GM12878 (cell line): ENCODE measurements at regions not wholly inside any gene's neighbourhood (a gene's known extent, or its start where the extent isn't known, plus 50 kb on each side); places are given as distances from the start of the nearest gene placed in this dataset.

Experiments used
- ATAC-seq: fragments of 200-7000 bp; cut with Tn5 transposase; 3 replicates; pipeline ENCODE4 v1.9.1; 2020; ENCODE audit warnings: mild to moderate bottlenecking, moderate library complexity
- BruUV-seq: library from RNA; stranded (reverse); fragments of 400-500 nt; replicated peaks from 2 replicates; lab custom pipeline; 2021; lab: Mats Ljungman, UMichigan
- CTCF ChIA-PET: fragments of 300-600 bp; sonication (Branson Sonifier 250); formaldehyde crosslinking; extraction: SDS; loops from one replicate; lab custom pipeline; 2021; ENCODE audit warnings: inconsistent platforms; lab: Yijun Ruan, JAX
- POLR2A ChIA-PET: fragments of 350-600 bp; formaldehyde crosslinking; extraction: SDS; loops from one replicate; lab custom pipeline; 2021; ENCODE audit warnings: inconsistent platforms; lab: Charles Lee
- RAD21 ChIA-PET: fragments of 300-600 bp; sonication (Branson Sonifier 250); formaldehyde crosslinking; loops from one replicate; lab custom pipeline; 2023; ENCODE audit warnings: antibody characterized with exemption; ENCODE audit not compliant: unreplicated experiment; lab: Charles Lee
- SMC1A ChIA-PET: fragments of 300-600 bp; sonication (Branson Sonifier 250); formaldehyde crosslinking; loops from one replicate; lab custom pipeline; 2023; ENCODE audit not compliant: unreplicated experiment, uncharacterized antibody; lab: Charles Lee
- DNase-seq: peaks from one replicate; pipeline ENCODE4 v3.0.0-alpha.2; 2011; ENCODE audit warnings: low read depth, low spot score
- FAIRE-seq: peaks from 3 replicates; lab custom pipeline; 2011; peaks lifted over from hg19 to GRCh38; lab: Jason Lieb, UNC
- H2AFZ ChIP-seq: 2 replicates; pipeline ENCODE4 v1.6.0; 2011; ENCODE audit warnings: low read depth, low read length, control low read depth; ENCODE audit not compliant: control insufficient read depth
- H3K27ac ChIP-seq: 2 replicates; pipeline ENCODE4 v1.5.1; 2011; ENCODE audit warnings: control low read depth; ENCODE audit not compliant: control insufficient read depth, insufficient read depth
- H3K27me3 ChIP-seq, 2 experiments: replicated peaks in 1 of 2; 2 replicates each; pipeline versions ENCODE4 v1.6.0 to v1.6.1; 2011; ENCODE audit warnings: low read length in 1 of 2; ENCODE audit not compliant: control insufficient read depth in 2 of 2, insufficient read depth in 2 of 2
- H3K36me3 ChIP-seq, 2 experiments: 2 replicates each; pipeline ENCODE4 v1.5.1; 2011; ENCODE audit warnings: low read length in 1 of 2; ENCODE audit not compliant: control insufficient read depth in 2 of 2, insufficient read depth in 2 of 2
- H3K4me1 ChIP-seq: 2 replicates; pipeline ENCODE4 v1.6.1; 2011; ENCODE audit warnings: mild to moderate bottlenecking, low read length, moderate library complexity, mixed read lengths; ENCODE audit not compliant: control insufficient read depth, insufficient read depth
- H3K4me2 ChIP-seq: 2 replicates; pipeline ENCODE4 v1.6.0; 2011; ENCODE audit warnings: control low read depth; ENCODE audit not compliant: control insufficient read depth, insufficient read depth
- H3K4me3 ChIP-seq: fragments of 200-600 bp; sonication (generic); 2 replicates; pipeline ENCODE4 v1.5.1; 2016
- H3K79me2 ChIP-seq: 2 replicates; pipeline ENCODE4 v1.6.0; 2011; ENCODE audit warnings: low read length; ENCODE audit not compliant: control insufficient read depth, insufficient read depth
- H3K9ac ChIP-seq: 2 replicates; pipeline ENCODE4 v1.8.0; 2011; ENCODE audit warnings: low read length, control low read depth, mixed read lengths; ENCODE audit not compliant: control insufficient read depth, insufficient read depth
- H3K9me3 ChIP-seq: replicated peaks from 3 replicates; pipeline ENCODE4 v1.5.1; 2011; ENCODE audit warnings: mild to moderate bottlenecking, low read length; ENCODE audit not compliant: control insufficient read depth, insufficient read depth
- H4K20me1 ChIP-seq: 2 replicates; pipeline ENCODE4 v1.6.0; 2011; ENCODE audit not compliant: control insufficient read depth, insufficient read depth
- BCLAF1 ChIP-seq: fragments of 450-650 bp; IDR thresholded peaks from 2 replicates; pipeline ENCODE4 v1.6.1; 2017; ENCODE audit warnings: antibody characterized with exemption, mild to moderate bottlenecking, moderate library complexity
- CBX5 ChIP-seq: sonication (generic); IDR thresholded peaks from 2 replicates; pipeline ENCODE4 v1.6.1; 2016; ENCODE audit warnings: low read depth, moderate library complexity, mild to moderate bottlenecking, inconsistent platforms
- NKRF ChIP-seq: fragments of 450-650 bp; conservative IDR thresholded peaks from 2 replicates; pipeline ENCODE4 v1.6.1; 2017; ENCODE audit warnings: mild to moderate bottlenecking, moderate library complexity
- PAX5 ChIP-seq: IDR thresholded peaks from 2 replicates; pipeline ENCODE4 v1.6.1; 2011; ENCODE audit warnings: low read depth, low read length, borderline replicate concordance
- TAF1 ChIP-seq: IDR thresholded peaks from 2 replicates; pipeline ENCODE4 v1.6.1; 2011; ENCODE audit warnings: mild to moderate bottlenecking, low read depth, low read length, borderline replicate concordance
- ZBTB33 ChIP-seq: fragments of 450-650 bp; IDR thresholded peaks from 2 replicates; pipeline ENCODE4 v1.6.1; 2017; ENCODE audit warnings: mild to moderate bottlenecking
- ZZZ3 ChIP-seq: IDR thresholded peaks from 2 replicates; pipeline ENCODE4 v1.6.1; 2011; ENCODE audit warnings: low read depth; ENCODE audit not compliant: control insufficient read depth, insufficient read length
- in situ Hi-C: fragments of 300-500 bp; cut with MboI; formaldehyde crosslinking; loops from 9 replicates; pipeline ENCODE4 v1.14.3; 2018; ENCODE audit warnings: mixed read lengths
- intact Hi-C: fragments of 100-400 bp; cut with micrococcal nuclease; formaldehyde crosslinking; loops from one replicate; pipeline ENCODE4 v1.14.2; 2022; ENCODE audit not compliant: unreplicated experiment

GRCh38 chr20:7692478-7692877, 247.8 kb downstream of the HAO1 start (continued):
- no peak for TF ChIP-seq BCLAF1

GRCh38 chr20:7693761-7694160, 246.5 kb downstream of the HAO1 start:
- no peak overlapping the region for H3K4me2 ChIP-seq
- BruUV-seq, result no TSS peak
- no peaks in the 10 kb centered on the region for H3K36me3 ChIP-seq
- ChIA-PET CTCF (no interaction called here), RAD21 (no interaction called here), POLR2A (no interaction called here), SMC1A (no interaction called here)
- no peak for ATAC-seq
- no peak for DNase-seq
- FAIRE-seq, result no peak
- H3K27me3 ChIP-seq, result no peaks in the 10 kb centered on the region
- H3K4me1 ChIP-seq, result no peaks in the 10 kb centered on the region
- no peak for TF ChIP-seq ZBTB33
- no peak for TF ChIP-seq NKRF
- TF ChIP-seq TAF1, result no peak
- TF ChIP-seq PAX5, result no peak
- no peak for TF ChIP-seq CBX5
- no peak for TF ChIP-seq ZZZ3
- no peak overlapping the region for H3K9ac ChIP-seq
- no peaks in the 10 kb centered on the region for H3K9me3 ChIP-seq
- H3K79me2 ChIP-seq, result no peaks in the 10 kb centered on the region
- no peak overlapping the region for H2AFZ ChIP-seq
- H3K27ac ChIP-seq, result no peak overlapping the region
- in situ Hi-C loops (no loop called here), intact Hi-C loops (no loop called here)
- H3K4me3 ChIP-seq, result no peak overlapping the region
- H4K20me1 ChIP-seq, result no peaks in the 10 kb centered on the region
